DMS53 treated with DMSO at 0.1 percent for 48 hours (cell line): ENCODE measurements at regions not wholly inside any gene's neighbourhood (a gene's known extent, or its start where the extent isn't known, plus 50 kb on each side); places are given as distances from the start of the nearest gene placed in this dataset.

Source experiments
- DNase-seq: peaks from one replicate; lab custom pipeline; 2025; ENCODE audit not compliant: unreplicated experiment; lab: John Stamatoyannopoulos, UW

DNA sequence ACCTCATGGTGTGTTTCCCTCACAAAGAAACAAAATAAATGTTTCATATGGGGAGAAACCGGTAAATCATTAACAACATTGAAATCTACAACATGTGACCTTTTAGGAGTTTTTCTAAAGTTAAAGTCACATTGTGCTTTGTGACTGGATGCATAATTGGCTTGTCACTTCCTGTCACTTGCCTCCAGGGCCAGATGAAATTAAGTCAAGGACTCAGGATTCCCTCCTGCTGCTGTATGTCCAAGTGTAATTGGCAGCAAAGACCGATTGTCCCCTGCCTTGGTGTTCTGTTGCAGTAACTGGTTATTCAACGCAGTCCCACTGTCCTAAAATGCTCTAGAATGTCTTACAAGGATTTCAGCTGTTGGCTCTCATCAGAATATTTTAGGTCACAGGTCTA lies 448.2 kb downstream of the LIG4 start:
- peak; percentile 24 for DNase-seq

DNA sequence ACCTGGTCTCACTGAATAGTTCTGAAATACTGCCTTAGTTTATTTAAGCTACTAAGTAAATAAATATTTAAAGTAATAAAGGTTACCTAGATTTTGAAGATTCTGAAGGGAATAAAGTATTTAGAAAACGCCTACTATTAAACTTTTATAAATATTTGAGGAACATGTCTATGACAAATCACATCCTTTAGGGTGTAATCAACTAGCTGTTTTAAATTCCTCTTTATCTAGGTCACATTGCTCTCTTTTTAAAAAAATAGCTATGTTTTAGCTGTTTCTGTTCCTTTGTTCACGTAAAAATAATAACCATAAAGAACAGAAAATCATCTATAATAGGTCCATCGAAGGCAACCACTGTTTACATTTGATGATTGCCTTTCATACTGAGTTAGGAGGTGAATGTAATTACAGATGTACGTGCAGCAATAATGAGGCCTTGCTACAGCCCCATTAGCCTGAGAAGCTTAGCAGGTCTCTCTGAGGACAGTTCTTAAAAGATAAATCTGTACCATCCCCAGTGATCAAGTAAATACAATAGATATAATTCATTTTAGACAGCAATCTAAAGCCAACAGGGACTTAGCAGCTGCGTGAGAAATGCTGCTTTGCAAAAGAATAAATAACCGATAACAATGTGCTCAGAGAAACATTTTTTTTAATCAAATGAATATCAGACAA lies 449.5 kb downstream of the LIG4 start:
- no peak for DNase-seq

DNA sequence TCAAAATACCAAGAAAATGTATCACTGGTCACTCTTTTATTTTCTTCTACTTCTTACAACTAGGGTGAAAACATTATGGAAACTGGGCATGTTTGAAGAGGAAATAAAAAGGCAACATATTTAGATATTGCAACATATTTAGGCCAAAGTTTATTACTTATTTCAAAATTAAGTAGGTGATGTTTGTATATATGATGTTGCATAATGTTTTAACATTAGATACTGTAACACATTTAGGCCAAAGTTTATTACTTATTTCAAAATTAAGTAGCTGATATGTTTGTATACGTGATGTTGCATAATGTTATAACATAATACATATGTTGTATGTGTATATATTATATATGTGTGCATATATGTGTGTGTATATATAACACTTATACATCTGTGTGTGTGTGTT lies 451.3 kb downstream of the LIG4 start:
- DNase-seq = no peak

DNA sequence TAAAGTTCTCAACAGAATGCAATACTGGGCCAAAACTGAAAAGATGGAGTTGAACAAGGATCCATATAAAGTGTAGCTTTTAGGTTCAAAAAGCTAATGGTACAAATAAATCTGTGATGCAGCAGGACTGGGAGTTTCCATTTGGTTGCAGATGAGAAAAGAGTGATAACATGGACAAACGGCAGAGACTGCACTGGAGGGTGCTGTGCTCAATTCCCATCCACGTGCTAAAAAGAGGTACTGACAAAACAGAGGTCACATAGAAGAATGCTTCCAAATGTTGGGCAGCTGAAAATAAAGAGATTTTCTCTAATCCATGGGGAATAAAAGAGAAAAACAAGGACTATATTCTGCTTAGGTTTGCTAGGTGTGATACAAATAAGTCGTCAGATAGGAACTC lies 461.6 kb downstream of the LIG4 start:
- DNase-seq = no peak

DNA sequence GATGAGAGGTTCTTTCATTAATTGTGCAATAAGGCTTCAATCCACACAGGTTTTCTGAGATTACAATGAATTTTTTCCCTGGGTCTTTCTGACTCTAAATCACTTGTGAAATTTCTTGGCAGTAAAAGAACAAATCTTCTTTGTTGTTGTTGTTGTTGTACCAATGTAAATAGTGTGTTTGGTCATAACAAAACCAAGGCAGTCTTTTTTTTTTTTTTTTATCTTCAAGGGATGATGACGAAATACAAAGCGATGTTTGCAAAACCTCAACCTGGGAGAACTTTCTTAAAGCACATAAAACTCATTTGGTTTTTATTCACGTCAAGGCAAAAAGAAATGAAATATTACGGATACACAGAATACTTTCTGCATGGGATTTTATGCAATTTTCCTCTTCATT lies 462.0 kb downstream of the LIG4 start:
- no peak for DNase-seq

DNA sequence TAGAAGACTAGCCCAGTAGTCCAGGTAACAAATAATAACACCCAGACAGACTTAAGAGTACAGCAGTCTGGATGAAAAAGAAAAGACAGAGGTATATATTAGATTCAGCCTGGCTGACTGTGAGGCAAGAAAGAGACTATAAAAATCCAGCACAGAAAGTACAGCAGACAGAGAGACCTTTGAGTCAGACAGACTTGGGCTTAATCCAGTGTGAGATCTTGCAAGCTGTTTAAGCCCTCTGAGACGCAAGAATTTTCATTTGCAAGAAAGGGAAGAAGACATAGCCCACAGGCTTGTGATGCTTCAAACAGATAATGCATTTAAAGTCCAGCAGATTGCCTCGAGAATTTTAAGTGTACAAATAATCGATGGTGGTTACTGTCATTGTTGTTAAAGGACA lies 471.4 kb downstream of the LIG4 start:
- no peak for DNase-seq

DNA sequence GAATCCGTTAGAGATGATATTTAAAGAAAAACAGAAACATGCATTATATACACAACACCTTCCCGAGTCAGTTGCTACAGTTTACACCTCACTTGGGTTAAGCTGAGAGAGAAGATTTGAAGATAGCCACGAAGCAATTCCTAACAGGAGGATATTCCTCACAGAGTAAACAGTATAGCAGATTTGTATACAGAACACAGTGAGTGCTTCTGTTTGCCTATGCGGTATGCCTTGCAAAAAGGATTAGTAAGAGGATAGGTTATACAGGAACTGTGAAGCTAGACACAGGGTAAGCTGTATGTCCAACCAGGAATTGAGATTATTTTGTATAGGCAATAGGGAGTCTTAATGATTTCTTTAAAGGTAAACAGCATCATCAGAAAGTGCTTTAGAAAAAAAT lies 471.8 kb downstream of the LIG4 start:
- DNase-seq = peak; percentile 17

DNA sequence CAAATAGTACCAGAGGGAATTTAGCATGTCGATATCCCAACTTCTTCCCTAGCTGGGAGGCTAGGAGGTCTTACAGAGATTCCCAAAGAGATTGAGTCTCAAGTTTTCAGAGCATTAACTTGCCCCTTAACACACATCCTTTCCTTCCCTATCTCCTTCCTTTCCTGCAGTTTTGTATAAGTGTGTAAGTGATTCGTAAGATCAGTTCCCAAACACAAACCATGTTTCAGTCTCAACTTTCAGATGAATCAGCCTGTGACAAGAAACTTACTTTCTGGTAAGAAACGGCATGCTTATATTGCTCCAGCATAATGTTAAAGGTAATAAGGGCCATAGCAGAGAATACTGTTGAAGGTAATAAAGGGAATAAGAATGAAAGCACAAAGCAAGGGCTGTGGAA lies 472.2 kb downstream of the LIG4 start:
- no peak for DNase-seq

DNA sequence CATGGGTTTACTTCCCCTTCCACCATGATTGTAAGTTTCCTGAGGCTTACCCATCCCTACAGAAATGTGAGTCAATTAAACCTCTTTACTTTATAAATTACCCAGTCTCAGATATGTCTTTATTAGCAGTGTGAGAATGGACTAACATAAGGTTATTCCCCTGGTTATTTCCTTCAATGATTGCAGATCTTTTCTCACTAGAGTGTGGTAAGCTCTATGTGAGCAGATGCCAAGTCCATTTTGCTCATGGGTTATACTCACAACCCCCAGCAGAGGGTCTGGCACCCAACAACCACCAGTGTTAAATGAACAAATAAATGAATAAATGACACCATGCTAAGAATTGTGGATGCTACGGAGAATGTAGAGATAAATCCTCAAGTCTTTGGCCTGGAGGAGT lies 472.8 kb downstream of the LIG4 start:
- DNase-seq = no peak

DNA sequence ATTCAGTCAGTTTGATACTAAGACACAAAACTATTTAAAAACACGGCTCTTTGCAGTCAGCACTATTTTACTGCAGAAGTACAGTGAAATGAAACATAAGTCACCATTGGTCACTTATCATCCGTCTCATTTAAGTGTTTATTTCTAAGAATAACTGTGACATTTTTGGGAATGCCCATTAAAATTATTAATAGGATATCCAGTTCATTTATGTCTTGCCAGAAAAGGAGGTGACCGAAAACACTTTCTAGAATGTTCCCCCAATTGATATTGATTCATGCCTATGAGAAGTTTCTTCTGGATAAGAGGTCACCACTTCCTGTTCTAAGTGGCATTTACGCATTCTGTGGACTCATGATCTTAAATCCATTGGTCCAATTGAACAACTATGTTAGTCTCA lies 477.3 kb downstream of the LIG4 start:
- DNase-seq = no peak

DNA sequence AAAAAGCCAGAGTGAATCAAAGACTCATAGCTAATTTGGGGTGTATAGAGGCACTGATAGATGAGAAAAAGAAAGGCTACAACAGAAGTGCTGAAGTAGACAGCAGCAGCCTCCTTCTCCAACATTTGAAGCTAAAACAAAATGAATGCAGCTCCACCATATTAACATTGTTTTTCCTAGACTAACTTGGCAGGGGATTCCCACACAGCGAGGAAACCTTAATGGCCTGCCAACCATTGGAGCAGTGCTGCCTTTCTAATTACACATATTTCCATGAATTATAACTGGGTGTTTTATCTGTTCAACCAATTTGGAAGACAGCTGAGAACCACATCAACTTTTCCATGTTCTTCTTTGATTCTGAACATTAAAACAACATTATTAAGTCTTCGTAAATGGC lies 478.6 kb downstream of the LIG4 start:
- DNase-seq = no peak

DNA sequence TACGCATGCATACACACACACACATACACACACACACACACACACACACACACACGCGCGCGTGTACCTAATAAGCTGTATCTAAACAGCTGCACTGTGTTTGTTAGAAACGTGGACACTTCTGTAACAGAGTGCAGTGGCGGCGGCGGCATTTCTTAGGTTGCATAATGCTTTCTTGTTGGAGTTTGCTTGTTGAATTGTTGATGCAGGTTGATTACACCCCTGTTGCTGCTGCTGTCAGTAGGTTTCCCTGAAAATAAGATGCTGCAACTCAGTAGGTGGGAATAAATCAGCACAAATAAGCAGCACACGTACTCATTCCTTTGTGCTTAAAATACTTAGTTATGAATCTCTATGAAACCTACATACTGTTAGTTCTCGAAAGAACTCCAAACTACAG lies 479.2 kb downstream of the LIG4 start:
- DNase-seq = no peak

DNA sequence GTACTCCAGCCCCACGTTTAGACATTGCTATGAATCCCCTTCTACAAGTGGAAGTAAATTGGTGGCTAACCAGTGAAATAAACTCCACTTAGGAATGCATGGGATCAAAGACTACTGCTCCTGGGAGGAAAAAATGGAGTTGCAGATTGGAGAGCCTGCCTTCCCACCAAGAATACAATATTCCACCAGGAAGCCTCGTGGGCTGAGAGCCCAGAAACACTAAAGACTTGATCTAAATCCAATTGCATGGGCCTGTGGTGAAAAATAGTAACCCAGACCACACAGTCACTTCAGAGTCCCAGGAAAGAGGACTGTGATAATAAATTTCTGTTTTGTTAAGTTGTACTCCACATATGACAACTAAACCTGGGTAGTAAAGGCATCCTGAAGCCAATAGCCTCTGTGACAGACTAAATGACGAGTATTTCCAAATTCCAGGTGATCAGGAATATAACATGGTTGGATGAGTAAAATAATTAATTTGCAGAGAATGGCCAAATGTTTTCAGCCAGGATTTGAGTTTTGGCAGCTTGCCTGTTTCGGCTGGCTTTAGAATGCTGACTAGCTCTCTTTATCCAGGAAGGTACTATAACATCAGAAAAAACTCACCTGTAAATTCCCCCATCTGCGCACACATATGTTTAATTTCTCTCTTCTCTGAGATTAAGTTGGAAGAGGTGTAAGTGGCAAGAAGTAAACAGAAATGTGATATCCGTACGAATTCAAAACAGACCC lies 480.3 kb downstream of the LIG4 start:
- no peak for DNase-seq

DNA sequence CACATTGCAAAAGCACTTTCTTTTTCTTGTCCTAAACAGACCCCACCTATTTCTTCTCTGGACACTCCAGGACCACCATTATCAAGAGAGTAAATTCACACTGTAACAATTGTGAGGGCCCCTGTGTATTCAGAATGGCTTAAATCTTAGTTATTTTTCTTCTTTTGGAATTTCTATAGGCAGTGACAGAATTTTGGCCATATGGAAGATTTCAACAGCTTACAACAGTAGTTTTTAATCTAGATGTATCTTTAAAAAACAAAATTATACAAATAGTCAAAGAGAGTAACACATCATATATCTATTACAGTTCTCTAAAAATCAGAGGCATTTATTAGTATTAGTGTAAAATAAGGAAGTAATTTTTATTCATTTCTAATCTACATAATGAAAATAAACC lies 482.1 kb downstream of the LIG4 start:
- DNase-seq = no peak

DNA sequence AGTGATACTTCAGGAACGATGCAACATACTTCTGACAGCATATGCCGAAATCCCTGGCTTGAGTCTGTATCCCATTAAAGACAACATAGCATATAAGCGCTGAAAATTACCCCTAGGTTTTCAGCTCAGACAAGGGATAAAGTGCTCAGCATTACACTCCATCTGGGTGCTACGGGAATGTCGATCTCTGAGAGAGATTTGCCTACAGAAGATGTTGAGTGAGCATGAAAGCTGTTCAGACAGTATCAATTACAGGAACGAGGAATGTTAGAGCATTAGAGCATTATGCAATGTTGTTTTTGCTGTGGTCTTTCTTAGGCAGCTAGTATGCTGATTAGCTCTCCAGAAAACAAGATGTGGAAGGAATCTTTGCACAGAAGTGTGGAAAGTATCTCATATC lies 484.5 kb downstream of the LIG4 start:
- DNase-seq = no peak

DNA sequence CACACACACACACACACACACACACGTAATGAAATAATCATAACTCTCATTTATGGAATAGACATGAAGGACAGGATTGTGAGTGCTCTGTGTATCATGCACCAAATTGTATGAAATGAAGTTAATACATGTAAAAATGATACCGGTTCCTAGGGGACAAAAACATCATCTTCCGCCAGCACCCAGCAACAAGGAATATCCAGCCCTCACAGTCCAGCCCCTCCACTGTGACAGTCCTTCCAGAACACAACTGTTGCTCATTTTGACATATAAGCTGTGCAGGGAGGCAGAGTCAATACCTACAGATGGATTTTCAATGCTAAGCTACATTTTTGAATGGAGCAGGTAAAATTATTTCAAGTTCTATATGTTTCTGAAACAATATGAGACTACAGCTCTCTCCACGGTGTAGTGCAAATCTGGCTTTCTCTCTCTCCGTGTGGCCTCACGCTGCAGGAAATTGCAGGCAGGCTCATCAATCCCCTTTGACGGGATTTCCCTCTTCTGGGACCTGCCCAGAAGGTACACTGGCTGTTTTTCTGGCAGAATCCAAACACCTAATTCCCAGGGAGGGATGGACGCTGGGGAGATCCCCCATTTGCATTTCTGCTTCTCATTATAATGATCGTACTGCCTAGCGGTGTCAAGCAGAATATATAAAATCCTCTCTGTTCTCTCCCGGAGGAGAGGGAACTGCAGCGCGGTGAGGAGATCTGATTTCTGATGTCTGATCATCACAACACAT lies 494.0 kb downstream of the LIG4 start:
- DNase-seq = no peak

DNA sequence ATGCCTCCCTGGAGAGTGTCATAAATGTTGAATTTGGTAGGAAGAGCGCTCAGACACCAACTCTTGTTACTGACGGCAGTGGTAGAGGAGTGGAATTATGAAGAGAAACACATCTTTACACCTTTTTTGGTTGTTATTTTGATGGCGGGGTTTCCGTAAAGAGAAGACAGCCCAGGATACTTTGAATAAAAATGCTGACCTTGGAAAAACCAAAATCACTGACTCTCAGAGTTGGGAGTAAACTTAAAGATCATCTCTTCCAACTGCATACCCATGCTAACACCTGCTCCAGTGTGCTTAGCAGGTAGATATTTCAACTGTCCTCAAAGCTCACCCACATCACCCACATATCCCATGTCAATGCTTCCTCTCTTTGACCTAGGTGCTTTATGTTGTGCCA lies 498.6 kb downstream of the LIG4 start:
- no peak for DNase-seq

DNA sequence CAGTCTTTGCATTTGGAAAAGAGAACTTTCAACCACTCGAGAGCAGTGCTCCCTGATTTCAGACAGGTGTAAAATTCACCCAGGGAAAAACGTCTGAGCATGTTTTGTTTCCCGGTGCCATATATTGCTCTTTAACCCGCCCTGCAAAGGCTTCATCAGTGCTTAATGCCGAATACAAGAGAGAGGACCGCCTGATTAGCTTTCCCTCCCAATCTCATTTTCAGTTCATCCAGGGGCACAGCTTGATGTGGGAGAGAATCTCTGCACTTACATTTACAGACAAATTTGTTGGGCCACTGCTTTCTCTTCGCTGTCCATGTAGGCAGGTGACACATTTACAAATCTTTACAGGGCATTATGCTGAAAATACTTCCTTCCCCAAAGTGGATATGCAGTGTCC lies 499.1 kb downstream of the LIG4 start:
- no peak for DNase-seq

DNA sequence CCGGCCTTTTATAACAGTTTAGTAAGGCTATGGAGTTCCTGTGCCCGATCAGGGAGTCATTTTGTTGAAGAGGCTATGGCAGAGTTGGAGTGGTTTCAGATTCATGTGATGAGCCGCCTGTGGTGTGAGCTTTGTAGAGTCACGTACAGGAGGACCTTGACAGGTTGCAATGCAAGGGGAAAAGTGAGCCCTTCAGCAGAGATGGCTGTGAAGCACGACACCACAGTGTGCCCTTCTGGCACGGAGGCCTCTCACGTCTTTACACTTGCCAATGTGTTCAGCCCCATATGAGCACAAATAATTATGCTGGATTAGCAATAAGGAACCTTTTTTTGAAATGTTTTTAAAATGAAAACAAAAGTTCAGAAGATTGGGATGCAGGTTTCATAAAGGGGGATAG lies 499.8 kb downstream of the LIG4 start:
- DNase-seq = no peak

DNA sequence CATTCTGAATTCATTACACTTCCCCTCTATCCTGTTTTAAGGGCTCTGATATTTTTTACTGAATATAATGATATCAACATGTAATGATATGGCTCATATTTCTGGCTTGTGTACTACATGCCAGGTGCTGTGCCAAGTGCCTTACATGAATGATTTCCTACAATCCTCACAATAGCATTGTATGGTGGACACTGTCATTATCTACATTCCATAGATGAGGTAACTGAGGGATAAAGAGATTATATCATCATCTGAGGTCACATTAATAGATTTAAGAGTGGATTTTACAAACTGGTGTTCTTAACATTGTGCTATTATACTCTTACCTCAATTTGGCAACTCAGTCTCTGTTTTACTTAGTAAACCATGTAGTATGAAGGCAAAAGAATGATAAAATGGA lies 502.0 kb downstream of the LIG4 start:
- DNase-seq = no peak

DNA sequence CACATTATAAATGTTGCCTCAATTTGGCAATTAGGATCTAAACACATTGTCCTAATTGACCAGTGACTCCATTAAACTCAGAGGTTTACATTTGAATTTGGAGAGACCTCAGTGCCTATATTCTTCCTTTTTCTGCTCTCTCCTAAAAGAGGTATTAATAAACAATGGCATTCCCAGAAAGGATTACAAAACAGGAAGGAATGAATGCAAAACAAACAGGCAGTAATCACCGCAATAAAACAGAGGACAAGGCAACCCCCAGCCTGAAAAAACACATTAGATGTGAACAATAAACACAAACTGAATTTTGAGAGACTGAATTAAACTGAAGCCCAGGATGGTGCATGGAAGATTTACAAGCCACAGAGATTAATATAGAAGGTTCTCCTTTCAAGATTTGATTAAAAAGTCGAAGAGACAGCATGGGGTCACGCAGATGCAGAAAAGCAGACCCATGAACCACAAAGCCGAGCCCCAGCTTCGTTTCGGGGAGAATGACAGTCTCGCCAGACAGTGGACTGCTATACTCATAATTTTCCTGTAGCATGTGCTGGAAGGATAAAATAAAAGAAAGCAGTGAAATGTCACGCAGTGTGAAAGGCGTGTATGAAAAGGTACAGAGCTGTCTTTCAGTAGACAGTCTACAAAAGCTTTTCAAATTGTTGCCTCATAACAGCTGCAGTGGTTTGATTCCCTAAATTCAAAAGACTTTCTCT lies 503.0 kb downstream of the LIG4 start:
- no peak for DNase-seq

DNA sequence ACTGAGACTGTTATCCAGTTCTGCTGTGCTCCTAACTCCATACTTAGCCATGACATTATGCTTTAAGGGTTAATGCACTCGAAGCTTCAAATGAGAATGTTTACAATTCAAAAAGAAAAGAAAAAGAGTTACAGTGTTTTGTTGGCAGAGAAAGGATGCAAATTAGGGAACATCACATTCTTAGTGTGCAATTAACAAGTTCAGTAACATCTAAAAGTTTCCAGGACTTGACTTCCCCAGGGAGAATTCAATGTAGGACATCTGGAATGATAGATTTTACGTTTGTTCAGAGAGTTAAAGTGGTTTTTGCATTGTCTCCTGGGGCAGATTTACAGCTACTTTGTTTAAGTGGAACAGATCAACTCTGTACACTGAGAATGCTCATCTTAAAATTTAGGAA lies 525.2 kb downstream of the LIG4 start:
- DNase-seq = no peak
